GM23338 (cell line): ENCODE measurements at regions not wholly inside any gene's neighbourhood (a gene's known extent, or its start where the extent isn't known, plus 50 kb on each side); places are given as distances from the start of the nearest gene placed in this dataset.

Experiments used
- ATAC-seq: fragments of 200-7000 bp; cut with Tn5 transposase; 3 replicates; pipeline ENCODE4 v1.9.1; 2020
- DNase-seq: peaks from one replicate; pipeline ENCODE4 v3.0.0-alpha.2; 2015; ENCODE audit warnings: low spot score
- H2AFZ ChIP-seq: fragments of 200-600 bp; sonication (generic); 2 replicates; pipeline ENCODE4 v1.8.0; 2016; ENCODE audit warnings: antibody characterized with exemption, mild to moderate bottlenecking, moderate library complexity
- H3F3A ChIP-seq: fragments of 200-600 bp; sonication (generic); replicated peaks from 2 replicates; pipeline ENCODE4 v1.8.0; 2017; ENCODE audit warnings: antibody characterized with exemption, mixed run types, low read depth
- H3K27ac ChIP-seq: fragments of 200-600 bp; sonication (generic); 2 replicates; pipeline ENCODE4 v1.6.1; 2016; ENCODE audit warnings: low read depth
- H3K27me3 ChIP-seq: fragments of 200-600 bp; sonication (generic); 2 replicates; pipeline ENCODE4 v1.8.0; 2016; ENCODE audit warnings: mild to moderate bottlenecking, mixed run types, moderate library complexity; ENCODE audit not compliant: insufficient read depth
- H3K36me3 ChIP-seq: fragments of 200-600 bp; sonication (generic); 2 replicates; pipeline ENCODE4 v1.8.0; 2016; ENCODE audit warnings: mild to moderate bottlenecking; ENCODE audit not compliant: insufficient read depth
- H3K4me1 ChIP-seq: fragments of 200-600 bp; sonication (generic); 2 replicates; pipeline ENCODE4 v1.8.0; 2016; ENCODE audit warnings: mild to moderate bottlenecking, moderate library complexity; ENCODE audit not compliant: insufficient read depth
- H3K4me2 ChIP-seq: fragments of 200-600 bp; sonication (generic); 2 replicates; pipeline ENCODE4 v1.7.1; 2017; ENCODE audit warnings: mixed run types
- H3K4me3 ChIP-seq: fragments of 200-600 bp; sonication (generic); 2 replicates; pipeline ENCODE4 v1.6.1; 2016; ENCODE audit warnings: mixed run types
- H3K79me2 ChIP-seq: fragments of 200-600 bp; sonication (generic); replicated peaks from 2 replicates; pipeline ENCODE4 v1.8.0; 2017; ENCODE audit warnings: mild to moderate bottlenecking; ENCODE audit not compliant: insufficient read depth
- H3K9me2 ChIP-seq: fragments of 200-600 bp; sonication (generic); 2 replicates; pipeline ENCODE4 v1.8.0; 2017; ENCODE audit not compliant: insufficient read depth
- H4K20me1 ChIP-seq: fragments of 200-600 bp; sonication (generic); replicated peaks from 2 replicates; pipeline ENCODE4 v1.8.0; 2017; ENCODE audit warnings: mild to moderate bottlenecking; ENCODE audit not compliant: insufficient read depth
- H3K27ac Mint-ChIP-seq: 2 replicates; pipeline ENCODE4 v1.8.0; 2020; ENCODE audit warnings: inconsistent platforms, mild to moderate bottlenecking, moderate library complexity, mixed read lengths
- H3K27me3 Mint-ChIP-seq: 3 replicates; pipeline ENCODE4 v1.8.0; 2022; ENCODE audit warnings: low read depth, mild to moderate bottlenecking, moderate library complexity, mixed read lengths, inconsistent platforms; ENCODE audit not compliant: insufficient read depth, poor library complexity
- H3K36me3 Mint-ChIP-seq: 3 replicates; pipeline ENCODE4 v1.8.0; 2021; ENCODE audit warnings: low read depth, mild to moderate bottlenecking, inconsistent platforms, moderate library complexity, mixed read lengths
- H3K4me1 Mint-ChIP-seq: 3 replicates; pipeline ENCODE4 v1.8.0; 2020; ENCODE audit warnings: mild to moderate bottlenecking, inconsistent platforms, mixed read lengths
- H3K4me3 Mint-ChIP-seq: 3 replicates; pipeline ENCODE4 v1.8.0; 2021; ENCODE audit warnings: moderate library complexity, mild to moderate bottlenecking, inconsistent platforms, mixed read lengths
- H3K9me3 Mint-ChIP-seq: 3 replicates; pipeline ENCODE4 v1.8.0; 2020; ENCODE audit warnings: moderate library complexity, mild to moderate bottlenecking, inconsistent platforms, mixed read lengths
- CREB1 ChIP-seq: fragments of 250-450 bp; sonication (Bioruptor Pico); IDR thresholded peaks from 2 replicates; pipeline ENCODE4 v1.5.0; 2020; ENCODE audit warnings: low read depth, mild to moderate bottlenecking, moderate library complexity
- CTCF ChIP-seq, 2 experiments: fragments of 200-600 bp in 1 of 2; sonication (generic) in 1 of 2; conservative IDR thresholded peaks; 2 replicates each; pipeline versions ENCODE4 v1.5.1 to v1.6.1; 2016 to 2017; ENCODE audit warnings: antibody characterized with exemption in 2 of 2, low read depth in 2 of 2, mild to moderate bottlenecking in 2 of 2, moderate library complexity in 1 of 2
- ETS1 ChIP-seq: IDR thresholded peaks from 2 replicates; pipeline ENCODE4 v1.6.1; 2016; ENCODE audit warnings: antibody characterized with exemption
- EZH2 ChIP-seq: fragments of 200-600 bp; sonication (generic); IDR thresholded peaks from one replicate; pipeline ENCODE4 v1.8.0; 2017; ENCODE audit warnings: antibody characterized with exemption, mild to moderate bottlenecking, low read depth; ENCODE audit not compliant: unreplicated experiment
- EZH2phosphoT487 ChIP-seq: fragments of 200-600 bp; sonication (generic); IDR thresholded peaks from one replicate; pipeline ENCODE4 v1.8.1; 2018; ENCODE audit warnings: antibody characterized with exemption; ENCODE audit not compliant: unreplicated experiment
- JUNB ChIP-seq: IDR thresholded peaks from one replicate; pipeline ENCODE4 v1.6.1; 2016; ENCODE audit warnings: antibody characterized with exemption; ENCODE audit not compliant: unreplicated experiment
- NANOG ChIP-seq: IDR thresholded peaks from 2 replicates; pipeline ENCODE4 v1.6.1; 2016; ENCODE audit warnings: antibody characterized with exemption, borderline replicate concordance
- POLR2AphosphoS5 ChIP-seq: IDR thresholded peaks from 2 replicates; pipeline ENCODE4 v1.6.1; 2016; ENCODE audit warnings: antibody characterized with exemption, low read depth
- REST ChIP-seq: IDR thresholded peaks from one replicate; pipeline ENCODE4 v1.6.1; 2018; ENCODE audit warnings: antibody characterized with exemption; ENCODE audit not compliant: unreplicated experiment
- ZNF114 ChIP-seq: fragments of 250-450 bp; sonication (Bioruptor Pico); IDR thresholded peaks from 2 replicates; pipeline ENCODE4 v1.5.0; 2020; ENCODE audit warnings: mild to moderate bottlenecking, moderate library complexity
- ZNF331 ChIP-seq: fragments of 250-450 bp; sonication (Bioruptor Pico); IDR thresholded peaks from 2 replicates; pipeline ENCODE4 v1.5.0; 2020; ENCODE audit warnings: low read depth, mild to moderate bottlenecking, moderate library complexity

GRCh38 chr4:164464313-164464712, 289.6 kb upstream of the SMIM31 start (continued):
- TF ChIP-seq EZH2 = no peak
- TF ChIP-seq REST = no peak
- no peak for TF ChIP-seq CREB1 (CRISPR knock-in tag)
- no peak for TF ChIP-seq JUNB

- Histone ChIP-seq H3K9me2 (no peaks in the 10 kb centered on the region), H3F3A (no peaks in the 10 kb centered on the region), H2AFZ (0 out of 2 replicates have a peak overlapping the region, but pooled peaks have one; percentile 2), H3K4me1 (no peaks in the 10 kb centered on the region; the same call in 1 of the 2 replicates), H4K20me1 (no peaks in the 10 kb centered on the region), H3K79me2 (no peaks in the 10 kb centered on the region), H3K27me3 (no peaks in the 10 kb centered on the region), H3K27ac (no peak overlapping the region), H3K4me3 (no peak overlapping the region), H3K4me2 (no peak overlapping the region), H3K36me3 (no peaks in the 10 kb centered on the region)
- Mint-ChIP-seq H3K4me3 (no peak overlapping the region), H3K27me3 (no peaks in the 10 kb centered on the region), H3K4me1 (peaks cover 10% of the 10 kb centered on the region; the same call in 2 of the 3 replicates), H3K36me3 (no peaks in the 10 kb centered on the region), H3K9me3 (no peaks in the 10 kb centered on the region), H3K27ac (0 out of 2 replicates have a peak overlapping the region, but pooled peaks have one; percentile 9)
- TF ChIP-seq ZNF114 (CRISPR knock-in tag) (no peak), CREB1 (CRISPR knock-in tag) (no peak), ZNF331 (no peak), EZH2phosphoT487 (no peak), REST (no peak), NANOG (no peak), CTCF (conservative IDR thresholded peaks at IDR 0.05; ENCODE audit: low read depth in 2 of 2) (no peak), JUNB (no peak), POLR2AphosphoS5 (no peak), ETS1 (no peak), EZH2 (no peak)
- ATAC-seq = no peak
- DNase-seq = no peak
Observed at GRCh38 chr4:164467493-164467892, 286.4 kb upstream of the SMIM31 start.
